ENCODE measurements at regions not wholly inside any gene's neighbourhood (a gene's known extent, or its start where the extent isn't known, plus 50 kb on each side); places are given as distances from the start of the nearest gene placed in this dataset.

- no peak for TF ChIP-seq CTCF (IDR thresholded peaks at IDR 0.05)
- no peak for TF ChIP-seq POLR2AphosphoS5 (IDR thresholded peaks at IDR 0.05)
- no peak for TF ChIP-seq POLR2A (IDR thresholded peaks at IDR 0.05)
- no peak for TF ChIP-seq EP300 (IDR thresholded peaks at IDR 0.05)
- H3K36me3 ChIP-seq = no peaks in the 10 kb centered on the region
- intact Hi-C loops (cut with DNase I) = no loop called here
- DNase-seq = no peak
- peaks cover 0 to 28% (median 0%) of the 10 kb centered on the region in 4 donors for H3K4me1 ChIP-seq
- no peaks in the 10 kb centered on the region for H3K9me3 ChIP-seq
- H3K27me3 ChIP-seq = no peaks in the 10 kb centered on the region
- H3K27ac ChIP-seq = no peak overlapping the region
- 87 to 90% methylated on average over 9 of the region's 9 CpGs for WGBS, 2 donors
- no peak overlapping the region for H3K4me3 ChIP-seq
Measured at GRCh38 chr6:95233879-95234278, 343.5 kb upstream of the MANEA start.

GRCh38 chr6:95240514-95240913 lies 336.8 kb upstream of the MANEA start:
- no peak for DNase-seq
- Histone ChIP-seq H3K27ac (no peak overlapping the region), H3K4me1 (no peaks in the 10 kb centered on the region), H3K27me3 (no peaks in the 10 kb centered on the region), H3K4me3 (no peak overlapping the region), H3K9me3 (no peaks in the 10 kb centered on the region), H3K36me3 (no peaks in the 10 kb centered on the region)
- TF ChIP-seq POLR2AphosphoS5 (IDR thresholded peaks at IDR 0.05) = no peak
- TF ChIP-seq POLR2A (IDR thresholded peaks at IDR 0.05) = no peak
- TF ChIP-seq EP300 (IDR thresholded peaks at IDR 0.05) = no peak
- no peak for TF ChIP-seq CTCF (IDR thresholded peaks at IDR 0.05)
- intact Hi-C loops (cut with DNase I) = no loop called here

- Histone ChIP-seq H3K27me3 (no peaks in the 10 kb centered on the region), H3K9me3 (no peaks in the 10 kb centered on the region), H3K4me1 (no peaks in the 10 kb centered on the region), H3K27ac (no peak overlapping the region), H3K36me3 (no peaks in the 10 kb centered on the region), H3K4me3 (no peak overlapping the region)
- WGBS, 2 donors = 31 to 44% methylated on average over 1 of the region's 1 CpG
- intact Hi-C loops (cut with DNase I) = no loop called here
- DNase-seq = no peak
- TF ChIP-seq EP300 (IDR thresholded peaks at IDR 0.05) = no peak
- TF ChIP-seq POLR2A (IDR thresholded peaks at IDR 0.05) = no peak
- no peak for TF ChIP-seq CTCF (IDR thresholded peaks at IDR 0.05)
- no peak for TF ChIP-seq POLR2AphosphoS5 (IDR thresholded peaks at IDR 0.05)
Measured at GRCh38 chr6:95242560-95242959, 334.8 kb upstream of the MANEA start.

- TF ChIP-seq POLR2AphosphoS5 (IDR thresholded peaks at IDR 0.05) (no peak), CTCF (IDR thresholded peaks at IDR 0.05) (no peak), EP300 (IDR thresholded peaks at IDR 0.05) (no peak), POLR2A (IDR thresholded peaks at IDR 0.05) (no peak)
- intact Hi-C loops (cut with DNase I) = no loop called here
- H3K4me1 ChIP-seq = no peaks in the 10 kb centered on the region
Measured at GRCh38 chr6:95243053-95243452, 334.3 kb upstream of the MANEA start.

GRCh38 chr6:95244751-95245150 lies 332.6 kb upstream of the MANEA start:
- no peak overlapping the region for H3K4me3 ChIP-seq
- H3K9me3 ChIP-seq = no peaks in the 10 kb centered on the region
- TF ChIP-seq EP300 (IDR thresholded peaks at IDR 0.05) = no peak
- TF ChIP-seq CTCF (IDR thresholded peaks at IDR 0.05) = no peak
- no peak for TF ChIP-seq POLR2AphosphoS5 (IDR thresholded peaks at IDR 0.05)
- TF ChIP-seq POLR2A (IDR thresholded peaks at IDR 0.05) = no peak
- WGBS, 2 donors = 29 to 76% methylated on average over 2 of the region's 2 CpGs
- no peak overlapping the region for H3K27ac ChIP-seq
- no peaks in the 10 kb centered on the region for H3K27me3 ChIP-seq
- no peaks in the 10 kb centered on the region for H3K36me3 ChIP-seq
- intact Hi-C loops (cut with DNase I) = no loop called here
- no peak for DNase-seq
- H3K4me1 ChIP-seq = peaks cover 0 to 11% (median 0%) of the 10 kb centered on the region in 4 donors

More at GRCh38 chr6:95243053-95243452, 334.3 kb upstream of the MANEA start:
- no peak for DNase-seq
- no peak overlapping the region for H3K4me3 ChIP-seq
- no peaks in the 10 kb centered on the region for H3K27me3 ChIP-seq
- no peaks in the 10 kb centered on the region for H3K36me3 ChIP-seq
- H3K9me3 ChIP-seq = no peaks in the 10 kb centered on the region
- no peak overlapping the region for H3K27ac ChIP-seq
